ENCODE measurements at regions not wholly inside any gene's neighbourhood (a gene's known extent, or its start where the extent isn't known, plus 50 kb on each side); places are given as distances from the start of the nearest gene placed in this dataset.
"Not testable (repeated sequence)": the region's sequence is repeated elsewhere in the genome, so short reads cannot be mapped to it uniquely, and the experiment has no call there.

GRCh38 chr2:215793747-215794595 is 219.4 kb downstream of the MREG start:
- DNase-seq, result peak; percentile 95

DNA sequence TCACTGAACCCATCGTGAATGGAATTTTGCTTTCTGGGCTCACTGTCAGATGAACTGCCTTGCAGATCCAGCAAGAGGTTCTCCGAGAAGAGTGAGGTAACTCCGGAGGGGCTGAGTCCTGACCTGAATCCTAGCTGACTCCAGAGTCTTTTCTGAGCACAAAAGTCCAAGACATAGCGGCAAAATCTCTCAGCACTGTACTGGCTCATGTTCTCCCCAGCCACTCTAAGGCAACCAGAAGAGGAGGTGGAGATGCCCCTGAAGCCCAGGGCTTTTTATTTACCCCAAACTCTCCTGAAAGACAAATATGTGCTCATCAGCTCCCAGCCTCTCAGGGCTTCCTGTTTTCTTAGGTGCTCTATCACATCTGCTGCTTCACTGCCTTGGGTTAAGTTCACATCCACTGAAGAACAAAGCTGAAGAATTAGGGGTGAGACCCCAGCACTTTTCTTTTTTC is 221.8 kb downstream of the MREG start:
- DNase-seq, result peak; percentile 43

GRCh38 chr2:215790523-215791421 is 222.6 kb downstream of the MREG start:
- DNase-seq, result no peak

- DNase-seq, result no peak
These were observed 225.7 kb downstream of the MREG start for GRCh38 chr2:215787565-215788178.

DNA sequence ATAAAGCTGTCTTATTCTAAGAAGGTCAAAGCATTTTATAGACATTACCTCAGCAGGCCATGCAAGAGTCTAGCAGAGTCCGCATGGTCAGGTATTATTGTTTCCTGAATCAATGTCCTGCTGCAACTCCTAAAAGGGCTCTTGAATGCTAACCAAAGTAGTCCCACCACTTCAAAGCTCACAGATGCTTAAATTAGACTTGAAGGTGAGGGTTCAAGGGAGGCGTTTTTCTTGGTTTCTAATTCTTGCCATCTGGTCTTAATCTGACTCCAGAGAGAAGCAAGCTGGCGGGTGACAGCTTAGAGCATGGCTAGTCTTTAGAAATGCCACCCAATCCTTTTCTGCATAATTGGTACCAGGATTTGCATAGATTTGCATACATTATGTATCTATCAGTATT is 226.3 kb downstream of the MREG start:
- no peak for DNase-seq

GRCh38 chr2:215784371-215784783 is 229.0 kb downstream of the MREG start:
- no peak for DNase-seq

GRCh38 chr2:215783640-215784039 is 229.7 kb downstream of the MREG start:
- DNase-seq, result not testable (repeated sequence)

- no peak for DNase-seq
These were observed 230.4 kb downstream of the MREG start for GRCh38 chr2:215782965-215783364.

- no peak for DNase-seq
These were observed 231.1 kb downstream of the MREG start for GRCh38 chr2:215782295-215782694.

DNA sequence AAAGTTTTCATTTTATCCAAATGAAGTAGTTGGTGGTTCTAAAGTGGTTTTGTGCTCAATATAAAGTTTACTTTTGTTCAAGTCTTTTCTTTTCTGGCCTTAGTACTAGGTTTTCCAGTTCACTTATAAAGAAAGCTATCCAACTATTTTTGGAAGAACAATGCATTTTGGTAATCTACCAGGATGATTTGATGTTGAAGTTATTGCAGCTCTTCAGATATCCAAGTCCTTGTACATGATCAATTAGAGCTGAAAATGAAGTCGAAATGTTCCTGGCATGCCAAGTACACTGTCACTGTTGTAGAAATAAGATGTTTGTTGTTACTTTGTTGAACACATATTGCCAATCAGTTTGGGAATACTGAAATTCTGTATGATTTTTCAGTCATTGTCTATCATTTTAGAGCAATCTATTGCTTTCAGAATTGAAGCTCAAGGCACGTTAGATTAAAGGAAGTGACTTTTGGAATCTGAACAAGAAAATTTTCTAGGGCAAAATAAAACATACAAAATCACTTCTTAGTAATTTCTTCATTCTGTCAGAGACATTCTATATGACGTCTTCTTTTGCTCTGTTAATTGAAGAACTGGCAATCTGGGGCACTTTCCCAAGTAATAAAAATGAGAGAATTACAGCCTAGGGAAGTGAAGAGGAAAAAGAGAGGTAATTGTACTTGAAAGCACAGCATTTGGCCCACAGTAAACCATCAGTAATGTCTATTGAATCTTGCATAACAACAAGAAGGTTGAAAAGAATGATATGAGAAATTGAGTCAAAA is 232.3 kb downstream of the MREG start:
- DNase-seq, result no peak

- no peak for DNase-seq
These were observed 233.0 kb downstream of the MREG start for GRCh38 chr2:215780313-215780712.

GRCh38 chr2:215779912-215780311 is 233.4 kb downstream of the MREG start:
- no peak for DNase-seq

DNA sequence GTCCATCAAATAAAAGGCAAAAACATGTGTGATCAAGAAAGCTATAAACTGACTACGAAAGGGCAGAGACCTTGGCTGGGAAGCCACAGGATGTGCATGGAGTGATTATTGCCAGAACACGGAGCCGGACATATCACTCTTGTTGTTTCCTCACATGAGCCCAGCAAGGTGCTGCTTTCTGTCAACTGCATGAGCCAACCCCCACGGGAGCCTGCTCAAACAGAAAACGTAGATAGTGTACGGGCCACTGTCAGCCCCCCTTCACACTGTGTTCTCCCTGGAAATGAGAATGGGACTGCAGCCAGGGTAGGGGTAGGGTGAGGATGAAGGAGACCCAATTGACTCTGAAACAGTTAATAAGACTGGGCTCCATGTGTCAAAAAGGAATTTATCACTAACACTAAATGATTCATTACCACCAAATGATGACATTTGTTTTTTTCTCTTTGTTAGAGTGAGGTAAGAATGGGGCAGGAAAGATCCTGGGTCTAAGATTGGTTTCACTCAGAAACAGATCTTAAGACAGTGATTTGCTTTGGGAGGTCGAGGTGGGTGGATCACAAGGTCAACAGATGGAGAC is 235.8 kb downstream of the MREG start:
- DNase-seq, result peak; percentile 31

- peak; percentile 36 for DNase-seq
These were observed 238.2 kb downstream of the MREG start for GRCh38 chr2:215775106-215775505.

DNA sequence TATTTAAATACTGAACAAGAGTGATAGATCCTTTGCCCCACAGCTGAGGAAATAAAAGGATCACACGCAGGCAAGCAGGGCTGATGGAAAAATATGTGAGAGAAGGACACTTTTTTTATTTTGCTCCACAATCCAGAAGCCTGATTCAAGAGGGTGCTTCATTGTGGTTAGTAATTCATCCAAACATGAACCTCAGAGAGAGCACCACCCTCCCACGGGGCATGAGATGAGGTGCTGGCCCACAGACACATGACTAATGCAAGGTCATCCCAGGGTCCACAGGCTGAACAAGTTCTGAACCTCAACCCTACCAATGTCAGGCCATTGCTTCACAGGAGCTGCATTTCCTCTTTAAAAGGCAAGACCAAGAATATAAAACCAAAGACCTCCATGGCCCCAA is 239.6 kb downstream of the MREG start:
- peak; percentile 94 for DNase-seq

- DNase-seq, result no peak
These were observed 240.5 kb downstream of the MREG start for GRCh38 chr2:215772634-215773563.

DNA sequence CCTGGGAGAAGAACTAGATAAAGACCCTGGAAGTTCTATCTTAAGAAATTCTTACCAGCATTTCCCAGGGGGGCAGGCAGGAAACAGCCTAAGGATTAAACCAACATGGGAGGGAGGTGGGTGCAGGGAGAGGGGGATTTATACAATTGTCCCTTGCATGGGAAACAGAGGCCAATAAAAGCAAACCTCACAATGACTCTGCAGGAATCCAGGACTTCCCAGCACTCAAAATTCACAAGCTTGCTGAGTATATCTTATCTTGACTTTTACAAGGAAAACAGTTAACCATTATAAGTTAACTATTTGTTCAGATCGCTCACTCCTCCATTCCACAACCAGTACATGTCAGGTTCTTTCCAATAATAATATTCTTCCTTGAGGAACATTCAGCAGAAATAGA is 241.3 kb downstream of the MREG start:
- no peak for DNase-seq

GRCh38 chr2:215771241-215771640 is 242.1 kb downstream of the MREG start:
- no peak for DNase-seq

DNA sequence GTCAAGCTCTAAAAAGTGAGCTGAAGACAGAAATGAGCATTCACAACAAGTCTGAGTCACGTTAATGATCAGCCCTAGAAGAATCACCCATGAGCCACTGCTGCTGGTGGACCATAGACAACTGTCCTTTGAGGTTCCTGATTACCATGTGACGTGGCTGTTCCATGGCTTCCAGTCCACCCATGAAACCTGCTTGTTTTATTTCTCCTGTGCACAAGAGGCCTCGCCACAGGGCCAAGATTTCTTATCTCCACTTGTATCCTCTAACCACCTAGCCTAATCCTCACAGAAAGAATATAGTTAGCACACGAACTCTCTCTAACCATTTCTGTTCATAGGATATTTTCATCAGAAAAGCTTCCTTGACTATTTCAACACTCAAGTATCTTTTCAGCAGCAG is 242.7 kb downstream of the MREG start:
- DNase-seq, result no peak

GRCh38 chr2:215769246-215769645 is 244.1 kb downstream of the MREG start:
- no peak for DNase-seq

- DNase-seq, result no peak
These were observed 245.7 kb downstream of the MREG start for GRCh38 chr2:215767625-215768024.

Data from inflammatory macrophage treated with lipopolysaccharide for 4 hours (primary cell).